ENCODE measurements at regions not wholly inside any gene's neighbourhood (a gene's known extent, or its start where the extent isn't known, plus 50 kb on each side); places are given as distances from the start of the nearest gene placed in this dataset.
A peak's percentile ranks its signal among the peaks of the same experiment; 100 is the strongest.

- TF ChIP-seq BACH2 (CRISPR knock-in tag; IDR thresholded peaks at IDR 0.05; ENCODE audit: borderline replicate concordance), result no peak
- no peak for TF ChIP-seq ZNF565 (CRISPR knock-in tag; conservative IDR thresholded peaks at IDR 0.05; ENCODE audit: low read depth)
- no peak for TF ChIP-seq ZNF70 (CRISPR knock-in tag; IDR thresholded peaks at IDR 0.05)
- no peak for TF ChIP-seq RARB (CRISPR knock-in tag; IDR thresholded peaks at IDR 0.05)
- no peak for TF ChIP-seq PATZ1 (CRISPR knock-in tag; IDR thresholded peaks at IDR 0.05; ENCODE audit: borderline replicate concordance)
- TF ChIP-seq PPARA (CRISPR knock-in tag; IDR thresholded peaks at IDR 0.05; ENCODE audit: borderline replicate concordance), result no peak
- TF ChIP-seq TCF4 (CRISPR knock-in tag; IDR thresholded peaks at IDR 0.05; ENCODE audit: borderline replicate concordance), result no peak
- TF ChIP-seq ESRRG (CRISPR knock-in tag; IDR thresholded peaks at IDR 0.05), result no peak
- no peak for TF ChIP-seq ZFP3 (CRISPR knock-in tag; IDR thresholded peaks at IDR 0.05)
- ATAC-seq, result peak; percentile 86
Observed at GRCh38 chr5:142248853-142249462, 75.9 kb downstream of the SPRY4 start.

- no peak for TF ChIP-seq ZNF8 (CRISPR knock-in tag; IDR thresholded peaks at IDR 0.05)
- TF ChIP-seq ISL1 (CRISPR knock-in tag; IDR thresholded peaks at IDR 0.05), result no peak
- TF ChIP-seq OSR1 (CRISPR knock-in tag; IDR thresholded peaks at IDR 0.05), result no peak
- TF ChIP-seq TOX (CRISPR knock-in tag; IDR thresholded peaks at IDR 0.05; ENCODE audit: borderline replicate concordance), result no peak
- no peak for TF ChIP-seq ESRRG (CRISPR knock-in tag; IDR thresholded peaks at IDR 0.05)
- TF ChIP-seq ZNF70 (CRISPR knock-in tag; IDR thresholded peaks at IDR 0.05), result no peak
- peak; percentile 71 for ATAC-seq
Observed at GRCh38 chr5:142246258-142246657, 78.6 kb downstream of the SPRY4 start.

- TF ChIP-seq ZNF565 (CRISPR knock-in tag; conservative IDR thresholded peaks at IDR 0.05; ENCODE audit: low read depth), result no peak
- no peak for TF ChIP-seq ARNTL (CRISPR knock-in tag; IDR thresholded peaks at IDR 0.05; ENCODE audit: borderline replicate concordance, low read depth)
- no peak for TF ChIP-seq CSRNP3 (CRISPR knock-in tag; IDR thresholded peaks at IDR 0.05)
- no peak for TF ChIP-seq TOX (CRISPR knock-in tag; IDR thresholded peaks at IDR 0.05; ENCODE audit: borderline replicate concordance)
- no peak for ATAC-seq
Observed at GRCh38 chr5:142245786-142246185, 79.0 kb downstream of the SPRY4 start.

GRCh38 chr5:142244440-142244839 is 80.4 kb downstream of the SPRY4 start:
- TF ChIP-seq PATZ1 (CRISPR knock-in tag; IDR thresholded peaks at IDR 0.05; ENCODE audit: borderline replicate concordance) (no peak), ZNF565 (CRISPR knock-in tag; conservative IDR thresholded peaks at IDR 0.05; ENCODE audit: low read depth) (no peak), BACH2 (CRISPR knock-in tag; IDR thresholded peaks at IDR 0.05; ENCODE audit: borderline replicate concordance) (no peak)
- ATAC-seq, result no peak

GRCh38 chr5:142242272-142242671 is 82.5 kb downstream of the SPRY4 start:
- no peak for ATAC-seq
- no peak for TF ChIP-seq ISL1 (CRISPR knock-in tag; IDR thresholded peaks at IDR 0.05)
- no peak for TF ChIP-seq ZC3H10 (CRISPR knock-in tag; IDR thresholded peaks at IDR 0.05)
- TF ChIP-seq PATZ1 (CRISPR knock-in tag; IDR thresholded peaks at IDR 0.05; ENCODE audit: borderline replicate concordance), result no peak
- no peak for TF ChIP-seq CREB5 (CRISPR knock-in tag; IDR thresholded peaks at IDR 0.05; ENCODE audit: low read depth)
- no peak for TF ChIP-seq ZNF70 (CRISPR knock-in tag; IDR thresholded peaks at IDR 0.05)
- no peak for TF ChIP-seq CSRNP3 (CRISPR knock-in tag; IDR thresholded peaks at IDR 0.05)
- TF ChIP-seq GLIS3 (CRISPR knock-in tag; IDR thresholded peaks at IDR 0.05), result no peak
- TF ChIP-seq TSHZ2 (CRISPR knock-in tag; IDR thresholded peaks at IDR 0.05), result no peak
- no peak for TF ChIP-seq OSR1 (CRISPR knock-in tag; IDR thresholded peaks at IDR 0.05)
- no peak for TF ChIP-seq TOX (CRISPR knock-in tag; IDR thresholded peaks at IDR 0.05; ENCODE audit: borderline replicate concordance)

Measured in SK-N-SH treated with all-trans-retinoic acid at 6 μM for 48 hours (cell line).